ENCODE measurements at regions not wholly inside any gene's neighbourhood (a gene's known extent, or its start where the extent isn't known, plus 50 kb on each side); places are given as distances from the start of the nearest gene placed in this dataset.

- Histone ChIP-seq H3K27ac (ENCODE audit: low read length) (no peak overlapping the region), H3K4me3 (ENCODE audit: low read length) (no peak overlapping the region), H3K4me1 (ENCODE audit: control insufficient read depth, insufficient read depth, low read length) (no peaks in the 10 kb centered on the region), H3K36me3 (ENCODE audit: control insufficient read depth, insufficient read depth, low read length) (no peaks in the 10 kb centered on the region), H3K27me3 (ENCODE audit: control insufficient read depth, insufficient read depth, low read length) (no peaks in the 10 kb centered on the region), H3K9me3 (ENCODE audit: control insufficient read depth, insufficient read depth, low read length) (no peaks in the 10 kb centered on the region)
- DNase-seq: no peak
- intact Hi-C loops (cut with micrococcal nuclease): no loop called here
- WGBS (ENCODE audit: insufficient coverage): 50% methylated on average over 2 of the region's 2 CpGs
- ATAC-seq: no peak
- TF ChIP-seq CTCF (IDR thresholded peaks at IDR 0.05): no peak
- Mint-ChIP-seq H3K4me3 (no peak overlapping the region), H3K36me3 (no peaks in the 10 kb centered on the region), H3K27me3 (ENCODE audit: low read depth in 2 of 2) (no peaks in the 10 kb centered on the region), H3K27ac (no peak overlapping the region), H3K4me1 (peaks cover 0 to 4% of the 10 kb centered on the region in 2 donors), H3K9me3 (peaks cover 4 to 8% of the 10 kb centered on the region in 2 donors)
Observed at GRCh38 chr5:35281613-35282012, 51.3 kb upstream of the PRLR start.

Data from natural killer cell (primary cell).